ENCODE measurements at regions not wholly inside any gene's neighbourhood (a gene's known extent, or its start where the extent isn't known, plus 50 kb on each side); places are given as distances from the start of the nearest gene placed in this dataset.

DNA sequence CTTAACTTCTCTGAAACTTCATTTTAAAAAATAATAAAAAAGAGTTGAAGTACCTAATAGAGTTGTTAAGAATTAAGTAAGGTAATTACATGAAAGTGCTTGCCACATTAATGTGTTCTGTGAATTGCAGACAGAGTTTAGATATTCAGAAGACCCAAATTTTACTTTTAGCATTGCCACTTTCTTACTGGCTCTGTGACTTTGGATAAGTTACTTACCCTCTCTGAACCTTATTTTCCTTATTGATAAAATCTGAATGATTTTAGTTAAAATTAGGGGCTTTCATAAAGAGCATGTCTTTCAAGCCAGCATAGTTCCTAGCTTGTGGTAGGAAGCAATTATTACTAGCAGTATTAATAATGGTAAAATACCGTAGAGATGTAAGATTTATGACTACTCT lies 101.2 kb upstream of the CREB1 start:
- TF ChIP-seq YY1 (IDR thresholded peaks at IDR 0.05; ENCODE audit: insufficient read depth, insufficient read length) (no peak), ZNF274 (IDR thresholded peaks at IDR 0.05; ENCODE audit: low read depth, low read length) (no peak)

Measured in NT2/D1 (cell line).